ENCODE measurements at regions not wholly inside any gene's neighbourhood (a gene's known extent, or its start where the extent isn't known, plus 50 kb on each side); places are given as distances from the start of the nearest gene placed in this dataset.
A peak's percentile ranks its signal among the peaks of the same experiment; 100 is the strongest.

DNA sequence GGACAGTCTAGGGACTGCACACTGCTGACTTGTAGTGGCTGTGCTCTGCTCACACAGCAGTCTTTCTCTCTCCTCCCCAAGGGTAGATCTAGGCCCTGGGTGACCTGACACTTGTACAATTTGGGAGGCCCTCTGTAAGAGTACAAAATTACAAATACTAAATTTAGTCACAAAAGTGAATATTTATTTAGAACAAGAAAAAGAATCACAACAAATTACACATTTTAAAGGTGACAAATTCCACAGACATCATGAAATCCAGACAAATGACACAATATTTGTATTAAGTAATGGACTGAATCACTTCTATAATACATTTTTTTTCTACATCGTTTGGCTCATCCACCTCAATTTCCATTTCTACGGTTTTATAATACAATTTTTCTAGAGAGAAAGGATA is 496.4 kb downstream of the TXNL1 start:
- H3K36me3 ChIP-seq = no peaks in the 10 kb centered on the region
- H3K4me1 ChIP-seq = no peaks in the 10 kb centered on the region
- DNase-seq = no peak
- intact Hi-C loops (cut with DNase I) = no loop called here
- WGBS, 2 donors = 94 to 95% methylated on average over 2 of the region's 2 CpGs
- TF ChIP-seq POLR2A (IDR thresholded peaks at IDR 0.05) = no peak
- TF ChIP-seq, protein P1, sequence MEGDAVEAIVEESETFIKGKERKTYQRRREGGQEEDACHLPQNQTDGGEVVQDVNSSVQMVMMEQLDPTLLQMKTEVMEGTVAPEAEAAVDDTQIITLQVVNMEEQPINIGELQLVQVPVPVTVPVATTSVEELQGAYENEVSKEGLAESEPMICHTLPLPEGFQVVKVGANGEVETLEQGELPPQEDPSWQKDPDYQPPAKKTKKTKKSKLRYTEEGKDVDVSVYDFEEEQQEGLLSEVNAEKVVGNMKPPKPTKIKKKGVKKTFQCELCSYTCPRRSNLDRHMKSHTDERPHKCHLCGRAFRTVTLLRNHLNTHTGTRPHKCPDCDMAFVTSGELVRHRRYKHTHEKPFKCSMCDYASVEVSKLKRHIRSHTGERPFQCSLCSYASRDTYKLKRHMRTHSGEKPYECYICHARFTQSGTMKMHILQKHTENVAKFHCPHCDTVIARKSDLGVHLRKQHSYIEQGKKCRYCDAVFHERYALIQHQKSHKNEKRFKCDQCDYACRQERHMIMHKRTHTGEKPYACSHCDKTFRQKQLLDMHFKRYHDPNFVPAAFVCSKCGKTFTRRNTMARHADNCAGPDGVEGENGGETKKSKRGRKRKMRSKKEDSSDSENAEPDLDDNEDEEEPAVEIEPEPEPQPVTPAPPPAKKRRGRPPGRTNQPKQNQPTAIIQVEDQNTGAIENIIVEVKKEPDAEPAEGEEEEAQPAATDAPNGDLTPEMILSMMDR (IDR thresholded peaks at IDR 0.05) = no peak
- no peak overlapping the region for H3K4me3 ChIP-seq (replicated peaks in 1 of 3)
- H3K9me3 ChIP-seq = no peaks in the 10 kb centered on the region
- no peaks in the 10 kb centered on the region for H3K27me3 ChIP-seq
- H3K27ac ChIP-seq = no peak overlapping the region

DNA sequence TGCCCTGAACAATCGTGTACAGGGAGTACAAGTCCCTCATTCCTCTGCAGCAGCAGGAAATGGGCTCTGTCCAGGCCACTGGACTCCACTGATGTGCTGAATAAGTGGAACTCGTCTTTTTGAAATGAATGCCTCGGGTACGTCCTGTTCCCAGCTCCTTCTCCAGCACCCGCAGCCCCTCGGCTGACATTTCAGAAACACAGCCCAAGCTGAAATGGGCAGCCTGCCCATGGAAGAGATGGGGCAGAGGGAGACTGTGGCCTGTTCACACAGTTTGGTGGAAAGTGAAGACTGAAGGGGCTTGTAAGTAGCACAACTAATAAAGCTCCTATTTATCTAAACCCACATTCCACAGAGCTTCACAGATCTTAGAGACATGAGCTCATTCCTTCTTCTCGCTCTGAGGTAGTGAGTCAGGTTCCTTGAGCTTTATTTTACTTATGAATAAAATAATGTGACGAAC is 498.6 kb downstream of the TXNL1 start:
- intact Hi-C loops (cut with DNase I) = no loop called here
- Histone ChIP-seq H3K4me3 (replicated peaks in 1 of 3) (no peak overlapping the region), H3K4me1 (no peaks in the 10 kb centered on the region), H3K9me3 (no peaks in the 10 kb centered on the region), H3K36me3 (no peaks in the 10 kb centered on the region), H3K27ac (no peak overlapping the region), H3K27me3 (no peaks in the 10 kb centered on the region)
- TF ChIP-seq, protein P1 (IDR thresholded peaks at IDR 0.05) = no peak
- TF ChIP-seq POLR2A (IDR thresholded peaks at IDR 0.05) = no peak
- 80% methylated on average over 8 of the region's 8 CpGs for WGBS, 2 donors
- peak; percentile 10 to 12 for DNase-seq

DNA sequence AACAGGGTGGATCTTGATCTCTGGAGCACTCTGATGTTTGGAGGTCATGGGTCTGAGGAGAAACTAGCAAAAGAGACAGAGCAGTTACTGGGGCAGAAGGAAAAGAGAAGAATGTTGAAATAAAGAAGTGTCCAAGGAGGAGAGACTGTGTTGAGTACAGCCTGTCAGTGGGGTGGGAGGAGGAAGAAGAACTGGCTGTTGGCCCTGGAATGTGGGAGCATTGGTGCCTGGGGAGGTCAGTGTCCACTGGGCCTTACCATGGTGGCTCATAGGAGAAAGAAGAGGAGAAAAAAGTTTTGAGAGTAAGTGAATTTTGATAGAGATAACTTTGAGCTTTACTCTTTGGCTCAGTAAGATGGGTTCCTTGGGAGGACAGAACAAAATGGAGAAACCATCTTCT is 499.0 kb downstream of the TXNL1 start:
- H3K9me3 ChIP-seq = no peaks in the 10 kb centered on the region
- no peak overlapping the region for H3K27ac ChIP-seq
- no peaks in the 10 kb centered on the region for H3K4me1 ChIP-seq
- no peaks in the 10 kb centered on the region for H3K27me3 ChIP-seq
- intact Hi-C loops (cut with DNase I) = no loop called here
- no peak for DNase-seq
- TF ChIP-seq POLR2A (IDR thresholded peaks at IDR 0.05) = no peak
- TF ChIP-seq, protein P1 (IDR thresholded peaks at IDR 0.05) = no peak
- no peaks in the 10 kb centered on the region for H3K36me3 ChIP-seq
- H3K4me3 ChIP-seq (replicated peaks in 1 of 3) = no peak overlapping the region

DNA sequence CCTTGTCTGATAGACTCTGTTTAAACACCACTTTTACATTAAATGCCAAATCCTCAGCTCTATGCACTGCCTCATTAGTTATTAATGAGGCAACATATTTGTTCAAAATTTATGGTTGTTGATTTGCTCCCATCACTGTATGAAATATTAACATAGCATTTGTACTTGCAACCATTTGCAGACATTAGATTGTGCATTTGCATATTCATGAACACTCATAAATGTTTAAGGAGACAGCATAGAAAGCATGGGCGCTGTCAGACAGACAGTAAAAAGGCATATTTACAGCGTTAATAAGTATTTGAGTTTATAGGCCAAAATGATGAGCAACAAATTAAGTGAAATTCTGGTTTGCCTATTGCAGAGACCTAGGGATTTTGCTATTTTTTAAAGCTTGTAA is 502.3 kb downstream of the TXNL1 start:
- TF ChIP-seq, protein P1 (IDR thresholded peaks at IDR 0.05) = no peak
- TF ChIP-seq POLR2A (IDR thresholded peaks at IDR 0.05) = no peak
- intact Hi-C loops (cut with DNase I) = no loop called here
- Histone ChIP-seq H3K27ac (no peak overlapping the region), H3K36me3 (no peaks in the 10 kb centered on the region), H3K4me1 (no peaks in the 10 kb centered on the region), H3K9me3 (no peaks in the 10 kb centered on the region), H3K27me3 (no peaks in the 10 kb centered on the region), H3K4me3 (replicated peaks in 1 of 3) (no peak overlapping the region)
- WGBS, 2 donors = 93 to 95% methylated on average over 2 of the region's 2 CpGs
- DNase-seq = no peak

DNA sequence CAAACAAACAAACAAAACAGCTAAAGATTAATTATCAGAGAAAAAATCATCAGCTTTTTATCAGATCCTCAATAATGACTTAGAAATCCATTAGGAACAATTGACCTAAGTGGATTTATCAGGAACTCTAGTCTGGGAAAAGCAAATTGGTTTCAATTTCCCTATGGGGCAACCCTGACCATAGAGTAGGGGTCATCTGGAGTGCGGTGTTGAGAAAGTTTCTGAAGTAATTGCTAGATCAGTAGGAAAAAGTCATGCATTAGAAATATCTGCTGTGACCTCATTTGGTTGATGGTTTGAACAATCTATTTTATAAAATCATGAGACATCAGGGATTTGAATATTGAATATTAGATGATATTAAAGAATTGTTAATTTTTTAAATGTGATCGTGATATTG is 507.9 kb downstream of the TXNL1 start:
- Histone ChIP-seq H3K4me3 (replicated peaks in 1 of 3) (no peak overlapping the region), H3K4me1 (peaks cover 5 to 10% of the 10 kb centered on the region in 2 donors), H3K9me3 (no peaks in the 10 kb centered on the region), H3K27me3 (no peaks in the 10 kb centered on the region), H3K36me3 (no peaks in the 10 kb centered on the region), H3K27ac (no peak overlapping the region)
- intact Hi-C loops (cut with DNase I) = no loop called here
- TF ChIP-seq, protein P1 (IDR thresholded peaks at IDR 0.05) = no peak
- TF ChIP-seq POLR2A (IDR thresholded peaks at IDR 0.05) = no peak
- DNase-seq = no peak
- 91 to 97% methylated on average over 2 of the region's 2 CpGs for WGBS, 2 donors
